NCI-H82 (cell line): ENCODE measurements at regions not wholly inside any gene's neighbourhood (a gene's known extent, or its start where the extent isn't known, plus 50 kb on each side); places are given as distances from the start of the nearest gene placed in this dataset.
"Not testable (repeated sequence)": the region's sequence is repeated elsewhere in the genome, so short reads cannot be mapped to it uniquely, and the experiment has no call there.

Source experiments
- DNase-seq: peaks from one replicate; lab custom pipeline; 2025; lab: John Stamatoyannopoulos, UW

- no peak for DNase-seq
These were observed 860.3 kb upstream of the SLC35B3 start for GRCh38 chr6:9295644-9296043.

DNA sequence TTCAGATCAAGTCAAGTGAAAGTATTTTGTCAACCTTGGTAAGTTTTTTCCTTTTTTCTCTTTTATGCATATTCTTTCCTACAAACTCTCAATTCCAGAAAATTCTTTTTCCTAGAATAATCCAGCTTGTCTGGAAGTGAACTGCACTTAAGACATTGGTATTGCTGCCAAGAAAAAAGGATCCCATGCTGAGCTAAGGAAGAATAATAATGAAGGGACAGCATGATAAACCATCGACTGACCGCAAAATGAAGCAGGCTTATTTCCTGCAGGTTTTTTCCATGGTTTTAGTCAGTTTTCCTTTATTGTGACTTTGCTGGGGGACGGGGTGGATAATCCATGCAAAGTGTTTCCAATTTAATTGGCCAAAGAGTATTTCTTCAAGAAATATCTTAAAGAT is 857.6 kb upstream of the SLC35B3 start:
- no peak for DNase-seq

- not testable (repeated sequence) for DNase-seq
These were observed 855.0 kb upstream of the SLC35B3 start for GRCh38 chr6:9290342-9290741.

- no peak for DNase-seq
These were observed 837.3 kb upstream of the SLC35B3 start for GRCh38 chr6:9272671-9273070.

GRCh38 chr6:9266741-9267140 is 831.4 kb upstream of the SLC35B3 start:
- DNase-seq: no peak

GRCh38 chr6:9257215-9257614 is 821.9 kb upstream of the SLC35B3 start:
- DNase-seq: no peak

DNA sequence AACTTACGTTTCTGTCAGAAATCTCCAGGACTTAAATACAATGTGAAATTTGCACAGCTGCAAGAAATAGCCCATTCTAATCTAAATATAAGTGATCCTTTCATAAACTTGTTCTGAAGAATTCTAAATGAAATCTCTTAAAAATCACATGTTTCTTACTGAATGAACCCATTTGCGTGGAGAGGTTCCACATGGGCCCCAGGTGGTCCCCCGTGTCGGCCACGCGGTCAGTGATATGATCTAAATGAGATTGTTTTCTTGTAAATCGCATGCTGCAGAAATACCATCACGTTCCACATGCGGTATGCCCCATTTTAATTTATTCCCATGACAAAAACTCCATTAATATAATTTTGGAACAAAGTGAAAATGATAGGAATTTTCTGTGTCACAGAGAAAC is 818.9 kb upstream of the SLC35B3 start:
- DNase-seq: no peak

GRCh38 chr6:9252799-9253198 is 817.5 kb upstream of the SLC35B3 start:
- DNase-seq: peak; percentile 39

GRCh38 chr6:9250852-9251251 is 815.5 kb upstream of the SLC35B3 start:
- peak; percentile 92 for DNase-seq

DNA sequence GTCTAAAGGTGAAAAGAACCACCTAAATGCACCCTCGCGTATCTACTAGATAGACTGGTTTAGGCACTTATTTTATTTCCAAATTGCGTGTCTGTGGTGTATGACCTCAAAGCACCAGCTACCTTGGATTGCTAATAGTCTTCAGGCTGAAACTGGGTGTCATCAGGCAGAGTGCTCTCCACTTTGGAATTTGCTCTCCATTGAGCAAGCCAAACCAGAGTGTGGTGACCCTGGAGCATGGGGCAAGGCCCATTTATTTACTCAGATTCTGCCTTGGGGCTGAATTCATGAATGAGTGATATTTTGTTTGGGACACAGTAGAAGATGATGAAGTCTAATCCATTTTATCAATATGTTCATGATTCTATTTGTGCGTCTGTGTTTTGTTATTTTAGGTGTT is 812.8 kb upstream of the SLC35B3 start:
- no peak for DNase-seq

- DNase-seq: no peak
These were observed 805.5 kb upstream of the SLC35B3 start for GRCh38 chr6:9240861-9241260.

- DNase-seq: no peak
These were observed 801.1 kb upstream of the SLC35B3 start for GRCh38 chr6:9236443-9236842.

DNA sequence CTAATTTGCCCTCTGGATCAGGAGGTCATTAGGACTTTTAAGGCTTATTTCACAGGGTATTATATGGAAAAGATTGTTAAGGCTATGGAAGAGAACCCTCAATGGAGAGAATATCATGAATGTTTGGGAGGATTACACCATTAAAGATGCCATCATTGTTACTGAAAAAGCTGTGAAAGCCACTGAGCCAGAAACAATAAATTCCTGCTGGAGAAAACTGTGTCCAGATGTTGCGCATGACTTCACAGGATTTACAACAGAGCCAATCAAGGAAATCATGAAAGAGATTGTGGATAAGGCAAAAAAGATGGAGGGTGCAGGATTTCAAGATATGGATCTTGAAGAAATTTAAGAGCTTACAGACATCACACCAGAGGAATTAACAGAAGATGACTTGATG is 798.3 kb upstream of the SLC35B3 start:
- peak; percentile 72 for DNase-seq

GRCh38 chr6:9233226-9233625 is 797.9 kb upstream of the SLC35B3 start:
- DNase-seq: peak; percentile 96

DNA sequence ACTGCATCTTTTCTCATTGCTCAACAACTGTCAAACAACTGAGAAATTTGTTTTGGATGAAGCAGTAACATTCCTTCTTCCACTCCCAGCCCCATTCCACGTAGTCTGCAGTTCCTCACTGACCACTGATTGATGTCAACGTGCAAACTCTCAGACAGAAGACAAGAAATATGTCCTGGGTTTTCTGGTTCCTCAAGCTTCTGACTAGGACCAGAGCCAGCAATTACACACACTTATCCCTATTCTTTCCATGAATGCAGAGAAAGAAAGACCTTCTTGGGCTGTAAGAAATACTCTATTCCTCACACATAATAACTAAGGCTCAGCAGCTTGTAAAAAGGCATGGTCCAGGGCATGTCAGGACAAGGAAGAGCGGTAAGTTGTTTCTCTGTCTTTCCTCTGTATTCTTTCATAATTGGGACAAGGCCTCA is 790.1 kb upstream of the SLC35B3 start:
- no peak for DNase-seq

- DNase-seq: no peak
These were observed 789.2 kb upstream of the SLC35B3 start for GRCh38 chr6:9224539-9224938.

DNA sequence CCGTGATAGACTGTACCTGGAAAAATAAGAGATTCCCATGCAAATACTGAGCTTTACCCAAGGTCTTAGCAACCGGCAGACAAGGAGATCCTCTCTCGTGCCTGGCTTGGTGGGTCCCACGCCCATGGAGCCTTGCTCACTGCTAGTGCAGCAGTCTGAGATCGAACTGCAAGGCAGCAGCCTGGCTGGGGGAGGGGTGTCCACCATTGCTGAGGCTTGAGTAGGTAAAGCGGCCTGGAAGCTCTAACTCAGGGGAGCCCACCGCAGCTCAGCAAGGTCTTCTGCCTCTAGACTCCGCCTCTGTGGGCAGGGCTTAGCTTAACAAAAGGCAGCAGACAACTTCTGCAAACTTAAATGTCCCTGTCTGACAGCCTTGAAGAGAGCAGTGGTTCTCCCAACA is 778.4 kb upstream of the SLC35B3 start:
- DNase-seq: not testable (repeated sequence)

DNA sequence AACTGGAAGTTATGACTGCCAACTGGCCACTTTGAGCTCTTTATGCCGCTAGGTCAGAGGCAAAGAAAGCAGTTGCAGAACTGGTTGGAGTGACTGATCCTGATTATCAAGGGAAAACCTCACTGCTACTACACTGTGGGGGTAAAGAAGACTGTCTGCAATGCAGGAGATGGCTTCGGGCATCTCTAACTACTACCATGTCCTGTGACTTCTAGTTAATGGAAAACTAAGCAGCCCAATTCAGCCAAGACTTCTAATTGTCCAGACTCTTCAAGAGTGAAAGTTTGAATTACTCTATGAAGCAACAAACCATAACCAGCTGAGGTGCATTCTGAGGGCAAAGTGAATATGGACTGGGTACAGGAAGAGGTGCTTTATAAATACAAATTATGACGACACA is 773.6 kb upstream of the SLC35B3 start:
- no peak for DNase-seq

GRCh38 chr6:9205645-9206044 is 770.3 kb upstream of the SLC35B3 start:
- no peak for DNase-seq

GRCh38 chr6:9204171-9204570 is 768.8 kb upstream of the SLC35B3 start:
- no peak for DNase-seq

GRCh38 chr6:9200712-9201111 is 765.4 kb upstream of the SLC35B3 start:
- DNase-seq: no peak

DNA sequence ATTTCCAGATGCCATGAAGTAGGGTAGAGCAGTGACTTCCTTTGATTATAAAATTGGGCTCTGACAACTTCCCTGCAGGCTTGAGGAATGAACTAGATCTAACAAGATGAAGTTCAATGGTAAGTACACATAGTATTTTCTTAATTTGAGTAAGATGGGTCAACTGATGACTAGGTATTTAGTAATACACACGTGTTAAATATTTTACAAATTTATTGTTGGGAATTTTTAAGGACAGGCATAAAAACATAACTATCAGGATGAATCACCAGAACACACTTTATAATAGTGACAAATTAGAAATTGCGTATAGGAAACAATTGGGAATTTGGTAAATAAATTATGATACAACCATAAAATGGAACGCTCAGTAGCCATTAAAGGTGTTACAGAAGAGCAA is 762.4 kb upstream of the SLC35B3 start:
- DNase-seq: no peak

GRCh38 chr6:9195322-9195721 is 760.0 kb upstream of the SLC35B3 start:
- DNase-seq: no peak

DNA sequence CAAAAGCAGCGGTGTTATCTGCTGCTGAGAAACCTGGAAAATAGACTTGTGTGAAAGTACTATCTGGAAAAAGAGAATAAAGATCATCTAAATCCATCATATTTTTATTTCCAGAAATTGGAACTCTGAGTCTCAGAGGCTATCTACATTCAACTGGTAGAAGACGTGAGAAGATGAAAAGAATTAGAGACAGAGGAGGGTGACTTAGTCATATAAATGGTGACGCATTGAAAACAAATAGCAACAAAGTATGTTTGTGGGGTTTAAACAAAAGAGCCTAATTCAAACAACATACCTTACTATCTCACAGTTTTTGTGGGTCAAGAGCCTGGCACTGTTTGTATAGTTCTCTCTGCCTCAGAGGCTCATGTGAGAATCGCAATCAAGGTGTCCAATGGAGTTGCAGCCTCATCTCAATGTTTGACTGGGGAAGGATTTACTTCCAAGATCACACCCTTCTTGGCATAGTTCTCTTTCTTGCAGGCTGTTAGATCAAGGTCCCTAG is 757.1 kb upstream of the SLC35B3 start:
- no peak for DNase-seq

GRCh38 chr6:9186148-9186547 is 750.8 kb upstream of the SLC35B3 start:
- DNase-seq: no peak
